ENCODE measurements at regions not wholly inside any gene's neighbourhood (a gene's known extent, or its start where the extent isn't known, plus 50 kb on each side); places are given as distances from the start of the nearest gene placed in this dataset.

DNA sequence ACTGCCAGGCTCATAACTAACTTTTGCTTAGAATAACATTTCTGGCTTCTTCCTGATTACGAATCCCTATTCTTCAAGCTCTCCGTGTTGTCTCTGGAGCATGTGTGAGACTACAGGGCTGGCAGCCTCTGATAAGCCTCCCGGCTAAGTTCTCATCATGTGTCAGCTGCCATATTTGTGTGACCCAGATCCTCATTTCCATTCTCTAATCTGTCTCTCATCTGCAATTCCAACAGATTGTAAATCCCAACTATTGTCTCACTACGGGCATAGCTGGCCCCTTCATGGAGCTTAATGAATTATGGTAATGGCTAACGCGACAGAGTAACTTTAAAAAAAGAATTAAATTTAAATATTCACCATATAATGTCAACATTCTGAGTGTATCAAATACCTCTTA is 165.4 kb downstream of the CMPK2 start:
- FAIRE-seq = no peak
- dilution Hi-C loops (cut with MboI; ENCODE audit: extremely low pct_ligation_motif_present, low sequenced_read_pairs) = no loop called here
- H4K20me1 ChIP-seq (ENCODE audit: control insufficient read depth, extremely low read depth, insufficient read depth, low read length) = no peaks in the 10 kb centered on the region

GRCh38 chr2:6704077-6704476 is 161.6 kb downstream of the CMPK2 start:
- H3K79me2 ChIP-seq (ENCODE audit: control insufficient read depth, insufficient read depth, low read length) = no peaks in the 10 kb centered on the region
- dilution Hi-C loops (cut with MboI; ENCODE audit: extremely low pct_ligation_motif_present, low sequenced_read_pairs) = no loop called here
- H3K4me3 ChIP-seq (ENCODE audit: control insufficient read depth in 2 of 3, extremely low read depth in 1 of 3, insufficient read depth in 2 of 3, low read depth in 1 of 3, low read length in 3 of 3) = no peak overlapping the region
- TF ChIP-seq EZH2 (IDR thresholded peaks at IDR 0.05; ENCODE audit: low read length) = no peak
- H3K4me1 ChIP-seq (ENCODE audit: control insufficient read depth, extremely low read depth, insufficient read depth, low read length) = no peaks in the 10 kb centered on the region
- H3K9me1 ChIP-seq (ENCODE audit: control insufficient read depth, extremely low read depth, insufficient read depth, low read length) = no peaks in the 10 kb centered on the region
- H3K27me3 ChIP-seq (ENCODE audit: control insufficient read depth, extremely low read depth, insufficient read depth, low read length) = no peaks in the 10 kb centered on the region
- no peak overlapping the region for H3K9ac ChIP-seq (ENCODE audit: control insufficient read depth, extremely low read depth, insufficient read depth, low read length)
- H3K9me3 ChIP-seq (ENCODE audit: control insufficient read depth, low read depth, low read length) = no peaks in the 10 kb centered on the region
- DNase-seq (ENCODE audit: low read depth, low spot score) = no peak
- no peaks in the 10 kb centered on the region for H4K20me1 ChIP-seq (ENCODE audit: control insufficient read depth, extremely low read depth, insufficient read depth, low read length)
- no peak overlapping the region for H2AFZ ChIP-seq (ENCODE audit: control insufficient read depth, low read length)
- no peak for FAIRE-seq
- H3K27ac ChIP-seq (ENCODE audit: control insufficient read depth, insufficient read depth, low read length) = no peak overlapping the region
- no peaks in the 10 kb centered on the region for H3K36me3 ChIP-seq (ENCODE audit: control insufficient read depth in 2 of 2, extremely low read depth in 1 of 2, insufficient read depth in 2 of 2, low read length in 2 of 2)
- H3K4me2 ChIP-seq (ENCODE audit: control insufficient read depth, extremely low read depth, insufficient read depth, low read depth, low read length) = no peak overlapping the region

More for the DNA sequence above, 165.4 kb downstream of the CMPK2 start:
- Histone ChIP-seq H3K79me2 (ENCODE audit: control insufficient read depth, insufficient read depth, low read length) (no peaks in the 10 kb centered on the region), H3K4me3 (ENCODE audit: control insufficient read depth in 2 of 3, extremely low read depth in 1 of 3, insufficient read depth in 2 of 3, low read depth in 1 of 3, low read length in 3 of 3) (no peak overlapping the region), H2AFZ (ENCODE audit: control insufficient read depth, low read length) (no peak overlapping the region), H3K9me3 (ENCODE audit: control insufficient read depth, low read depth, low read length) (no peaks in the 10 kb centered on the region), H3K27ac (ENCODE audit: control insufficient read depth, insufficient read depth, low read length) (no peak overlapping the region), H3K36me3 (ENCODE audit: control insufficient read depth in 2 of 2, extremely low read depth in 1 of 2, insufficient read depth in 2 of 2, low read length in 2 of 2) (no peaks in the 10 kb centered on the region), H3K4me2 (ENCODE audit: control insufficient read depth, extremely low read depth, insufficient read depth, low read depth, low read length) (no peak overlapping the region), H3K9ac (ENCODE audit: control insufficient read depth, extremely low read depth, insufficient read depth, low read length) (no peak overlapping the region), H3K9me1 (ENCODE audit: control insufficient read depth, extremely low read depth, insufficient read depth, low read length) (no peaks in the 10 kb centered on the region), H3K27me3 (ENCODE audit: control insufficient read depth, extremely low read depth, insufficient read depth, low read length) (no peaks in the 10 kb centered on the region), H3K4me1 (ENCODE audit: control insufficient read depth, extremely low read depth, insufficient read depth, low read length) (no peaks in the 10 kb centered on the region)
- DNase-seq (ENCODE audit: low read depth, low spot score) = no peak
- TF ChIP-seq, protein P1, sequence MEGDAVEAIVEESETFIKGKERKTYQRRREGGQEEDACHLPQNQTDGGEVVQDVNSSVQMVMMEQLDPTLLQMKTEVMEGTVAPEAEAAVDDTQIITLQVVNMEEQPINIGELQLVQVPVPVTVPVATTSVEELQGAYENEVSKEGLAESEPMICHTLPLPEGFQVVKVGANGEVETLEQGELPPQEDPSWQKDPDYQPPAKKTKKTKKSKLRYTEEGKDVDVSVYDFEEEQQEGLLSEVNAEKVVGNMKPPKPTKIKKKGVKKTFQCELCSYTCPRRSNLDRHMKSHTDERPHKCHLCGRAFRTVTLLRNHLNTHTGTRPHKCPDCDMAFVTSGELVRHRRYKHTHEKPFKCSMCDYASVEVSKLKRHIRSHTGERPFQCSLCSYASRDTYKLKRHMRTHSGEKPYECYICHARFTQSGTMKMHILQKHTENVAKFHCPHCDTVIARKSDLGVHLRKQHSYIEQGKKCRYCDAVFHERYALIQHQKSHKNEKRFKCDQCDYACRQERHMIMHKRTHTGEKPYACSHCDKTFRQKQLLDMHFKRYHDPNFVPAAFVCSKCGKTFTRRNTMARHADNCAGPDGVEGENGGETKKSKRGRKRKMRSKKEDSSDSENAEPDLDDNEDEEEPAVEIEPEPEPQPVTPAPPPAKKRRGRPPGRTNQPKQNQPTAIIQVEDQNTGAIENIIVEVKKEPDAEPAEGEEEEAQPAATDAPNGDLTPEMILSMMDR (optimal IDR thresholded peaks at IDR 0.05 in 1 of 3, IDR thresholded peaks at IDR 0.05 in 1 of 3, conservative IDR thresholded peaks at IDR 0.05 in 1 of 3; ENCODE audit: extremely low read depth in 1 of 3, insufficient read depth in 2 of 3, low read length in 3 of 3) = no peak
- TF ChIP-seq EZH2 (IDR thresholded peaks at IDR 0.05; ENCODE audit: low read length) = no peak

DNA sequence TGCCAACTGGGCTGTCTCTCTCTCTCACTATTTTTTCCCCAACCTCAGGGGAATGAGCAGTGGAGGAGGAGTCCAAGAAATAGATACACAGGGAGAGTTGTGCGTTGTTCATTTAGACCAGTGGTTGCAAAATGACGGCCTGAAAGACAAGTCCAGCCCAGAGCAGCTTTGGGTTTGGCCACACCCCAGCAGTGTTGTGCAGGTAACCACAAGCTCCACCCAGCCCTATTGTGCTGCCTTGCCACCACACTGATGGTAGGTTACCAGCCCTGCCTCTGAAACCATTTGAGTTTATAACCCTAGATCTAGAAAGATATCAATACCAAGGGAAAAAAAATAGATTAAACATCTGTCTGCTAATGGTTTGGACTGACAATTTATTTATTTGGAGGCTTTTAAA is 144.3 kb downstream of the CMPK2 start:
- Histone ChIP-seq H3K4me1 (ENCODE audit: control insufficient read depth, extremely low read depth, insufficient read depth, low read length) (no peaks in the 10 kb centered on the region), H3K9me3 (ENCODE audit: control insufficient read depth, low read depth, low read length) (no peaks in the 10 kb centered on the region), H4K20me1 (ENCODE audit: control insufficient read depth, extremely low read depth, insufficient read depth, low read length) (no peaks in the 10 kb centered on the region), H3K27ac (ENCODE audit: control insufficient read depth, insufficient read depth, low read length) (no peak overlapping the region), H3K36me3 (ENCODE audit: control insufficient read depth in 2 of 2, extremely low read depth in 1 of 2, insufficient read depth in 2 of 2, low read length in 2 of 2) (no peaks in the 10 kb centered on the region), H3K27me3 (ENCODE audit: control insufficient read depth, extremely low read depth, insufficient read depth, low read length) (no peaks in the 10 kb centered on the region), H3K9me1 (ENCODE audit: control insufficient read depth, extremely low read depth, insufficient read depth, low read length) (no peaks in the 10 kb centered on the region), H2AFZ (ENCODE audit: control insufficient read depth, low read length) (no peak overlapping the region), H3K9ac (ENCODE audit: control insufficient read depth, extremely low read depth, insufficient read depth, low read length) (no peak overlapping the region), H3K4me2 (ENCODE audit: control insufficient read depth, extremely low read depth, insufficient read depth, low read depth, low read length) (no peak overlapping the region), H3K4me3 (ENCODE audit: control insufficient read depth in 2 of 3, extremely low read depth in 1 of 3, insufficient read depth in 2 of 3, low read depth in 1 of 3, low read length in 3 of 3) (no peak overlapping the region), H3K79me2 (ENCODE audit: control insufficient read depth, insufficient read depth, low read length) (no peaks in the 10 kb centered on the region)
- dilution Hi-C loops (cut with MboI; ENCODE audit: extremely low pct_ligation_motif_present, low sequenced_read_pairs) = no loop called here
- DNase-seq (ENCODE audit: low read depth, low spot score) (no peak), FAIRE-seq (no peak)
- no peak for TF ChIP-seq EZH2 (IDR thresholded peaks at IDR 0.05; ENCODE audit: low read length)
- TF ChIP-seq, protein P1 (optimal IDR thresholded peaks at IDR 0.05 in 1 of 3, IDR thresholded peaks at IDR 0.05 in 1 of 3, conservative IDR thresholded peaks at IDR 0.05 in 1 of 3; ENCODE audit: extremely low read depth in 1 of 3, insufficient read depth in 2 of 3, low read length in 3 of 3) = no peak
